CD4-positive, CD25-positive, alpha-beta regulatory T cell (primary cell): ENCODE measurements at regions not wholly inside any gene's neighbourhood (a gene's known extent, or its start where the extent isn't known, plus 50 kb on each side); places are given as distances from the start of the nearest gene placed in this dataset.
"Not testable (repeated sequence)": the region's sequence is repeated elsewhere in the genome, so short reads cannot be mapped to it uniquely, and the experiment has no call there.

ENCODE experiments used
- ATAC-seq, 2 donors: fragments of 150-1000 bp; cut with Tn5 transposase; one replicate each; pipeline ENCODE4 v1.10.0; 2021; ENCODE audit warnings: low read depth in 2 of 2, moderate number of reproducible peaks in 2 of 2, moderate library complexity in 1 of 2
- DNase-seq, 3 donors: peaks; one replicate each; pipeline versions ENCODE4 v3.0.0 to v3.0.0-alpha.2; 2012 to 2022; ENCODE audit warnings: mixed read lengths in 1 of 3
- H3K27ac ChIP-seq: one replicate; pipeline ENCODE4 v1.7.0; 2013; ENCODE audit warnings: mild to moderate bottlenecking, low read length; ENCODE audit not compliant: insufficient read depth, poor library complexity, severe bottlenecking
- H3K27me3 ChIP-seq: one replicate; pipeline ENCODE4 v1.7.0; 2013; ENCODE audit warnings: low read length; ENCODE audit not compliant: control insufficient read depth, insufficient read depth
- H3K36me3 ChIP-seq: one replicate; pipeline ENCODE4 v1.7.0; 2013; ENCODE audit warnings: mild to moderate bottlenecking, low read length, moderate library complexity; ENCODE audit not compliant: control insufficient read depth, insufficient read depth
- H3K4me1 ChIP-seq: 2 replicates; pipeline ENCODE4 v1.7.0; 2013; ENCODE audit warnings: mild to moderate bottlenecking, low read length; ENCODE audit not compliant: insufficient read depth, control insufficient read depth, poor library complexity, severe bottlenecking
- H3K4me3 ChIP-seq: one replicate; pipeline ENCODE4 v1.7.0; 2013; ENCODE audit warnings: low read depth, mild to moderate bottlenecking, low read length, moderate library complexity
- H3K9me3 ChIP-seq, 2 experiments: 1 replicate in 1 of 2; 2 replicates in 1 of 2; pipeline ENCODE4 v1.7.0; 2013; ENCODE audit warnings: low read length in 2 of 2, mild to moderate bottlenecking in 1 of 2, moderate library complexity in 1 of 2; ENCODE audit not compliant: control insufficient read depth in 2 of 2
- H3K27ac Mint-ChIP-seq, 3 donors: one replicate each; pipeline ENCODE4 v1.8.0; 2020 to 2022; ENCODE audit warnings: mild to moderate bottlenecking in 3 of 3, mixed read lengths in 3 of 3, moderate library complexity in 2 of 3
- H3K27me3 Mint-ChIP-seq: one replicate; pipeline ENCODE4 v1.8.0; 2022; ENCODE audit warnings: mild to moderate bottlenecking, mixed read lengths
- H3K36me3 Mint-ChIP-seq: one replicate; pipeline ENCODE4 v1.8.0; 2020; ENCODE audit warnings: mixed read lengths
- H3K4me1 Mint-ChIP-seq, 4 donors: one replicate each; pipeline ENCODE4 v1.8.0; 2020 to 2022; ENCODE audit warnings: mixed read lengths in 4 of 4, mild to moderate bottlenecking in 1 of 4
- H3K4me3 Mint-ChIP-seq, 4 donors: one replicate each; pipeline ENCODE4 v1.8.0; 2020 to 2022; ENCODE audit warnings: mild to moderate bottlenecking in 4 of 4, mixed read lengths in 4 of 4, moderate library complexity in 3 of 4
- H3K9me3 Mint-ChIP-seq, 7 donors: one replicate each; pipeline ENCODE4 v1.8.0; 2020 to 2022; ENCODE audit warnings: mixed read lengths in 7 of 7, mild to moderate bottlenecking in 3 of 7, moderate library complexity in 2 of 7

DNA sequence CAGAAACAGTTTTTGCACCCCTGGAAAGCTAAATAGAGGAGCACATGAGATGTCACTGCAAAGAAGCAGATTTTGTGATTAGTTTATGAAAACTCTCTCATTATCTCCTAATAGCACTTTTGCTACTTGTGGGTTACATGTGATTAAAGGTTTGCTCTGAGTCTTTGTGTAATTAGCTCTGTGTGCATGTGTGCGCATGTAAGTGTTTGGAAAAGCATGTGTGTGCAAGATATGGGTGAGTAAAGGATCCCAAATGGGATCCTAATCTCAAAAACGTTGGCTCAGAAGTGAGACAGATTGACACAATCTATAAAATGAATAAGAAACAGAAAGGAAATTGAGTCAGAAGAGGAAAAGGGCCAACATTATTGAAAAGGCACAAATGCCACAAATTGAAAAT, 104.5 kb downstream of the SKIDA1 start:
- DNase-seq, result no peak
- Mint-ChIP-seq H3K27me3 (peaks cover 13% of the 10 kb centered on the region), H3K36me3 (no peaks in the 10 kb centered on the region), H3K27ac (no peak overlapping the region), H3K9me3 (no peaks in the 10 kb centered on the region), H3K4me1 (no peaks in the 10 kb centered on the region), H3K4me3 (no peak overlapping the region)
- no peaks in the 10 kb centered on the region for H3K9me3 ChIP-seq
- H3K27ac ChIP-seq, result no peak overlapping the region
- no peaks in the 10 kb centered on the region for H3K27me3 ChIP-seq
- H3K4me1 ChIP-seq, result no peaks in the 10 kb centered on the region
- no peak overlapping the region for H3K4me3 ChIP-seq
- no peaks in the 10 kb centered on the region for H3K36me3 ChIP-seq
- ATAC-seq, result no peak

DNA sequence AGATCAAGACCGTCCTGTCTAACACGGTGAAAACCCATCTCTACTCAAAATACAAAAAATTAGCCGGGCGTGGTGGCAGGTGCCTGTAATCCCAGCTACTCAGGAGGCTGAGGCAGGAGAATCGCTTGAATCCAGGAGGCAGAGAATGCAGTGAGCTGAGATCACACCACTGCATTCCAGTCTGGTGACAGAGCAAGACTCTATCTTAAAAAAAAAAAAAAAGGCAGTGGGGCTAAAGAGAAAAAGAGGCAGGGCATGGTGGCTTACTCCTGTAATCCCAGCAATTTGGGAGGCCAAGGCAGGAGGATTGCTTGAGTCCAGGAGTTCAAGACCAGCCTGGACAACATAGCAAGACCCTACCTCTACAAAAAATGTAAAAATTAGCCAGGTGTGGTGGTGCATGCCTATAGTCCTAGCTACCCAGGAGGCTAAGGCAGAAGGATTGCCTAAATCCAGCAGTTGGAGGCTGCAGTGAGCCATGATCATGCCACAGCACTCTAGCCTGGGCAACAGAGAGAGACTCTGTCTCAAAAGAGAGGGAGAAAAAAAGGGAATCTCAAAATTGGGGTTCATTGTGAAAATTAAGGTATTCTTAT, 106.4 kb downstream of the SKIDA1 start:
- not testable (repeated sequence) for H3K27ac Mint-ChIP-seq, H3K4me3 Mint-ChIP-seq
- peaks cover 13% of the 10 kb centered on the region for H3K27me3 Mint-ChIP-seq

DNA sequence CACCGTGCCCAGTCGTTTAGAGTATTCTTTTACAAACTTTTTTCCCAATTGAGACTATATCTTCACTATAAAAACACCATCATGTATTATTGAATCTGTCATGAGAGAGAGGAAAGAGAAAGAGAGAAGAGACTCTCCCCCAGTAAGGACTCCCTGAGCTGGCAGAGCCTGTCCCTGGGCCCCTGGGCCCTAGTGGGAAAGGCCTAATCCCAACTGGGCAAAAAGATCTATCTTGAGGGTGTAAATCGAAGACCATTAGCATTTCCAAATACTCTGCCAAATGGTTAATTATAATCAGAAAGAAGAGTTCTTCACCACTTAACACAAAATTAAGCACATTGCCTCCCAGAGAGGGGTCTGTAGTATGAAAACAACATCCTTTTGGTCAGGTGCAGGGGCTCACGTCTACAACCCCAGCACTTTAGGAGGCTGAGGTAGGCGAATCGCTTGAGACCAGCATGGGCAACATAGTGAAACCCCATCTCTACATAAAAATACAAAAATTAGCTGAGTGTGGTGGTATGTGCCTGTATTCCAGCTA, 108.2 kb downstream of the SKIDA1 start:
- Mint-ChIP-seq H3K27ac (no peak overlapping the region), H3K4me1 (peaks cover 0 to 10% (median 2%) of the 10 kb centered on the region in 4 donors), H3K4me3 (no peak overlapping the region), H3K36me3 (no peaks in the 10 kb centered on the region), H3K27me3 (peaks cover 19% of the 10 kb centered on the region), H3K9me3 (peaks cover 0 to 2% (median 0%) of the 10 kb centered on the region in 7 donors)
- H3K9me3 ChIP-seq, result no peaks in the 10 kb centered on the region
- peaks cover 5% of the 10 kb centered on the region for H3K4me1 ChIP-seq
- no peak for DNase-seq
- ATAC-seq, result no peak
- no peaks in the 10 kb centered on the region for H3K36me3 ChIP-seq
- no peak overlapping the region for H3K4me3 ChIP-seq
- no peak overlapping the region for H3K27ac ChIP-seq
- H3K27me3 ChIP-seq, result no peaks in the 10 kb centered on the region

More for the DNA sequence above, 106.4 kb downstream of the SKIDA1 start:
- not testable (repeated sequence) for H3K36me3 ChIP-seq, H3K9me3 Mint-ChIP-seq, DNase-seq, ATAC-seq, H3K27ac ChIP-seq, H3K36me3 Mint-ChIP-seq, H3K9me3 ChIP-seq, H3K27me3 ChIP-seq, H3K4me1 ChIP-seq, H3K4me1 Mint-ChIP-seq, H3K4me3 ChIP-seq

DNA sequence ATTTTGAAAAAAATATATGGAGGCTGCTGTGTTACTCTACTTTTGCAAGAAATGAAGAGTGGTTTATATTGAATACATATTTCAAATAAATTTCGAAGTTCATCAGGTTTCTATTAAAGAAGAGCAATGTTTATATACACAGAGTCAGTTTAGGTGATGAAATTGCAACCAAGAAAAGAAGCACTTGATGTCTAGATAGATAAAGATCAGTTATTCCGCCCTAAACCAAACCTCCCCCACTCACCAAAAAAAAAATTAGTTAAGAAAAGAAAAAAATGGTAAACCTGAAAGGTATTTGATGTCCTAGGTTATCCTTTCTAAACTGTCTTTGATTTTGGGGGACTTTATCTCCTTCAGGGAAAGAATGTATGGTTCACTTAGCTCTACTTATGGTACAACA, 111.8 kb downstream of the SKIDA1 start:
- Histone ChIP-seq H3K9me3 (no peaks in the 10 kb centered on the region), H3K4me1 (peaks cover 5% of the 10 kb centered on the region), H3K36me3 (no peaks in the 10 kb centered on the region), H3K27me3 (no peaks in the 10 kb centered on the region), H3K27ac (no peak overlapping the region), H3K4me3 (no peak overlapping the region)
- Mint-ChIP-seq H3K4me1 (peaks cover 0 to 10% (median 3%) of the 10 kb centered on the region in 4 donors), H3K9me3 (peaks cover 0 to 2% (median 0%) of the 10 kb centered on the region in 7 donors), H3K4me3 (no peak overlapping the region), H3K27me3 (peaks cover 19% of the 10 kb centered on the region), H3K27ac (no peak overlapping the region), H3K36me3 (no peaks in the 10 kb centered on the region)
- ATAC-seq (no peak), DNase-seq (no peak)

DNA sequence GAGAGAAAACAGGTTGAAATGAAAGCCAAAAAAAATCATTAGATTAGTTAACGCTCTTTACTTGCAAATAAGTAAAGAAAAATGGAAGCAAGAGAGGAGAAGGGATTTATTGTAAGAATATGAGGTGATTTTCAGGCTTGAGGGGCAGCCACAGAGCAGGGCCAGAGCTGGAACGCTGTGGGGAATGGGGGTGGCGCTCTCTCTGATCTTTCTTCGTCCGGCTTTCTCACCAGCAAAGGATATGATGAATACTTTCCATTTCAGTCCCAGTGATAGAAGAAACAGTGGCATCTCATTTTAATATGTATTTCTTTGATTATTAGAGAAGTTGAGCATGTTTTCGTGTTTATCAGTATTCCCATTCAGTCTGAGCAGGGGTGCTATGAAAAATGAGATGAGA, 112.2 kb downstream of the SKIDA1 start:
- no peak overlapping the region for H3K27ac Mint-ChIP-seq
- H3K36me3 Mint-ChIP-seq, result no peaks in the 10 kb centered on the region
- Histone ChIP-seq H3K27ac (no peak overlapping the region), H3K4me1 (peaks cover 5% of the 10 kb centered on the region), H3K36me3 (no peaks in the 10 kb centered on the region), H3K9me3 (no peaks in the 10 kb centered on the region), H3K4me3 (no peak overlapping the region), H3K27me3 (no peaks in the 10 kb centered on the region)
- no peak for ATAC-seq
- no peak for DNase-seq
- peaks cover 16% of the 10 kb centered on the region for H3K27me3 Mint-ChIP-seq
- no peak overlapping the region for H3K4me3 Mint-ChIP-seq
- H3K9me3 Mint-ChIP-seq, result peaks cover 0 to 2% (median 0%) of the 10 kb centered on the region in 7 donors
- peaks cover 0 to 10% (median 3%) of the 10 kb centered on the region in 4 donors for H3K4me1 Mint-ChIP-seq

DNA sequence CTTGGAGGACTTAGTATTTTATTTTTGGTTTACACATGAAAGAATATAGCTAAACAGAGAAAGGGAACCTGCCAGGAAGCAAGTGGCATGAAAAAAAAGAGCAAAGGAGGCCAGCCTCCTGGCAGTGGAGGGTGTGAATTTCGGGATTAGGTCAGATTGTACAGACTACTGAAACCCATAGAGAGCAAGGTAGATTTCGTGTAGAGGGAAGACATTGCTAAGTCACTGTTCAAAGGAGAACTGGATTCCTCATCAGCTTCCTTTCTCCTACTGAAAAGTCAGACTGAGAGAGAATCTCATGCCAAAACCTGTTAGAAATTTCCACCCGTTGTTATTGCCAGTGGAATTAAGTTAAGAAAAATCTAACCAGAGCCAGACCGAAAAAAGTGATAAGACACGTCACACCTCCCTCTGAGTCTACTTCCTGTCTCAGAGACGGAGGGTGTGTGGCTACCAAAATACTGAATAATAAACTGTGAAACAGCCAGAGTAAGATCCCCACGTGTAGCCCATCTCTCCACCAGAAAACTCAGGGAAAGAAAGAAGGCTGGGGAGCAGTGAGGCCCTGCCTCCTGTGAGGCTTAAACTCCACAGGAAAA, 118.8 kb downstream of the SKIDA1 start:
- peaks cover 7% of the 10 kb centered on the region for H3K4me1 ChIP-seq
- no peaks in the 10 kb centered on the region for H3K9me3 ChIP-seq
- peak overlapping the region; percentile 38 for H3K4me3 ChIP-seq
- ATAC-seq (peak; percentile 68 to 74), DNase-seq (peak in 2 of 3 donors; percentile 17 to 61)
- H3K36me3 ChIP-seq, result no peaks in the 10 kb centered on the region
- H3K27me3 Mint-ChIP-seq, result no peaks in the 10 kb centered on the region
- peak overlapping the region; percentile 33 for H3K27ac ChIP-seq
- no peaks in the 10 kb centered on the region for H3K36me3 Mint-ChIP-seq
- H3K27me3 ChIP-seq, result no peaks in the 10 kb centered on the region
- H3K4me3 Mint-ChIP-seq, result peak overlapping the region in 3 of 4 donors; percentile 2 to 69 (median 61)
- H3K9me3 Mint-ChIP-seq, result peaks cover 0 to 3% (median 0%) of the 10 kb centered on the region in 7 donors
- peaks cover 8 to 17% (median 11%) of the 10 kb centered on the region in 4 donors for H3K4me1 Mint-ChIP-seq
- peak overlapping the region; percentile 70 to 79 (median 72) for H3K27ac Mint-ChIP-seq

DNA sequence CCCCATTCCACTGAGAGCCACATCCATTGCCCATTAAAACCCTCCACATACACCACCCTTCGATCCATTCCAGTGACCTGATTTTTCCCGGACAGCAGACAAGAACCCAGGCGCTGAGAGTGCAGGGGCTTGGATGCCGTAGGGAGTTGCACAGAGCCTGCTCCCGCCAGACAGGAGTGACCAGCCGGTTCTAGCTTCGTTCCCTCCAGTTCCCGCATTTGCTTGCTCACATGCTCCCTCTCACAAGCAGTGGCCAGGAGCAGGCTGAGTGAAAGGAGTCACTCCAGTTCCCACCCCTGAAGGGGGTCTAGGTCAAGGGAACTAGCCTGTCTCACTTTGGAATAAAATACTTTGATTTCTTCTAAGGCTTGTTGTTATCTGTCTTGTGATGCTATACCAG, 119.5 kb downstream of the SKIDA1 start:
- Mint-ChIP-seq H3K27me3 (no peaks in the 10 kb centered on the region), H3K4me1 (peaks cover 8 to 17% (median 11%) of the 10 kb centered on the region in 4 donors), H3K9me3 (peaks cover 0 to 3% (median 0%) of the 10 kb centered on the region in 7 donors), H3K36me3 (no peaks in the 10 kb centered on the region), H3K27ac (peak overlapping the region in 2 of 3 donors; percentile 65 to 79), H3K4me3 (no peak overlapping the region)
- Histone ChIP-seq H3K4me3 (no peak overlapping the region), H3K4me1 (peaks cover 7% of the 10 kb centered on the region), H3K27me3 (no peaks in the 10 kb centered on the region), H3K9me3 (no peaks in the 10 kb centered on the region), H3K36me3 (no peaks in the 10 kb centered on the region), H3K27ac (no peak overlapping the region)
- DNase-seq (no peak), ATAC-seq (no peak)
